ENCODE measurements at regions not wholly inside any gene's neighbourhood (a gene's known extent, or its start where the extent isn't known, plus 50 kb on each side); places are given as distances from the start of the nearest gene placed in this dataset.
"Not testable (repeated sequence)": the region's sequence is repeated elsewhere in the genome, so short reads cannot be mapped to it uniquely, and the experiment has no call there.

DNA sequence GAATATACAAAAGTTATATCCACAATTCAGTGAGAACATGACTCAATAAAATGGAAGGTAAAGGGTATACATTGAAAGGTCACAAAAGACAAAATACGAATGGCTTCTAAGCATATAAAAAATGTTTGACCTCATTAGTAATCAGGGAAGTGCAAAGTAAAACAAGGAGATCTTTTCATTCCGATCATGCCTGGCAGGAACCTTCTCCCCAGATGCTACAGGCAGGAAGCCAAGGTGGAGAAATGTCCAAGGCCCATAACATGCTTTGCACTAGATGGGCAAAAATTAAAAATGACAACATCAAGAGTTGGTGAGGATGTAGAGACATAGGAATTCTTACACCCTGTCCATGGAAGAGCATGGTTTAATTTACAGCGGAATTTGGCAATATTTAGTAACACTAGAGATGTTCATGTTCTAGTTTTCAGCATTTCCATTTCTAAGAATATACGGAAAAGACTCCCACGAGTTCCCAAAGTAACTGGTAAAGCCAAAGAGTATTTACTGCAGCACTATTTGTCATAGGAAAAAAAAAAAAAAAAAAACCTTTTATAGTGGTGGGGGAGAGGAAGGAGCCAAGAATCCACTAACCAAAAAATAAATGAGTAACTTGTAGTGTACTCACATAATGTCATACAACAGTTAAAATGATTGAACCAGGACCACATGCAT, 184.5 kb upstream of the KAZN start:
- H3K27me3 Mint-ChIP-seq, result peaks cover 3% of the 10 kb centered on the region
- no peak overlapping the region for H3K4me3 Mint-ChIP-seq
- no peak overlapping the region for H3K27ac Mint-ChIP-seq
- no peaks in the 10 kb centered on the region for H3K9me3 Mint-ChIP-seq (ENCODE audit: low read depth)
- H3K36me3 Mint-ChIP-seq, result no peaks in the 10 kb centered on the region
- no peaks in the 10 kb centered on the region for H3K4me1 Mint-ChIP-seq (ENCODE audit: low read depth)

DNA sequence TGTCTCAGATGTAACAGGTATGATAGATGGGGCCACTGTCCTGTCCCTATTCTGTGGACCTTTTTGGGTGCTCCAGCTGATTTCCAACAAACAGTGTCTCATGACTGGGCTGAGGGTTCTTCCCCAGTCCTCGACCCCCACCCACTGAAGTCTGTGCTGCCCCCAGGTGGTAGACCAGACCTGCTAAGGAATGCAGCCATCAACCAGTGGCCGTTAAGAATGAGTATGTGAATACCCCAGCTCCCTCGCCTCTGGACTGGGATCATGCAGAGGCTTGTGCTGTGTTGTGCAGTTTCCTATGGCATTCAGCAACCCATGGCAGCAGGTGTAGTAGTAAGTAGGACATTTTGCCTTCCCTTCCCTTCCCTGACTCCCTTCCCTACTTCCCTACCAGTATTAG, 183.1 kb upstream of the KAZN start:
- Mint-ChIP-seq H3K9me3 (ENCODE audit: low read depth) (no peaks in the 10 kb centered on the region), H3K27me3 (no peaks in the 10 kb centered on the region), H3K36me3 (no peaks in the 10 kb centered on the region)

GRCh38 chr1:14419778-14420218, 178.7 kb upstream of the KAZN start:
- H3K4me1 Mint-ChIP-seq (ENCODE audit: low read depth); H3K27ac Mint-ChIP-seq; H3K9me3 Mint-ChIP-seq (ENCODE audit: low read depth); H3K27me3 Mint-ChIP-seq; H3K36me3 Mint-ChIP-seq; H3K4me3 Mint-ChIP-seq: not testable (repeated sequence)

More for the DNA sequence above, 183.1 kb upstream of the KAZN start:
- no peak overlapping the region for H3K4me3 Mint-ChIP-seq
- no peaks in the 10 kb centered on the region for H3K4me1 Mint-ChIP-seq (ENCODE audit: low read depth)
- H3K27ac Mint-ChIP-seq, result no peak overlapping the region

DNA sequence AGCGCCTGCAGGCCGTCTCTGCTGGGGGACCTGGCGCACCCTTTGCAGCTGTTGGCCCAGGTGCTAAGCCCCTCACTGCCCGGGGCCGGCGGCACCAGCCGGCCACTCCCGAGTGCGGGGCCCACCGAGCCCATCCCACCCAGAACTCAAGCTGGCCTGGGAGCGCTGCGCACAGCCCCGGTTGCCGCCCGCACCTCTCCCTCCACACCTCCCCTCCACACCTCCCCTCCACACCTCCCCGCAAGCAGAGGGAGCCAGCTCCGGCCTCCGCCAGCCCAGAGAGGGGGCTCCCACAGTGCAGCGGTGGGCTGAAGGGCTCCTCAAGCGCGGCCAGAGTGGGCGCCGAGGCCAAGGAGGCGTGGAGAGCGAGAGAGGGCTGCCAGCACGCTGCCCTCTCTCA, 177.8 kb upstream of the KAZN start:
- Mint-ChIP-seq H3K9me3 (ENCODE audit: low read depth) (no peaks in the 10 kb centered on the region), H3K36me3 (no peaks in the 10 kb centered on the region), H3K4me3 (no peak overlapping the region), H3K27ac (no peak overlapping the region), H3K27me3 (no peaks in the 10 kb centered on the region), H3K4me1 (ENCODE audit: low read depth) (no peaks in the 10 kb centered on the region)

- Mint-ChIP-seq H3K4me3 (no peak overlapping the region), H3K4me1 (ENCODE audit: low read depth) (no peaks in the 10 kb centered on the region), H3K27ac (no peak overlapping the region), H3K9me3 (ENCODE audit: low read depth) (no peaks in the 10 kb centered on the region), H3K36me3 (no peaks in the 10 kb centered on the region), H3K27me3 (peaks cover 2% of the 10 kb centered on the region)
These were observed 177.0 kb upstream of the KAZN start for GRCh38 chr1:14421295-14421976.

DNA sequence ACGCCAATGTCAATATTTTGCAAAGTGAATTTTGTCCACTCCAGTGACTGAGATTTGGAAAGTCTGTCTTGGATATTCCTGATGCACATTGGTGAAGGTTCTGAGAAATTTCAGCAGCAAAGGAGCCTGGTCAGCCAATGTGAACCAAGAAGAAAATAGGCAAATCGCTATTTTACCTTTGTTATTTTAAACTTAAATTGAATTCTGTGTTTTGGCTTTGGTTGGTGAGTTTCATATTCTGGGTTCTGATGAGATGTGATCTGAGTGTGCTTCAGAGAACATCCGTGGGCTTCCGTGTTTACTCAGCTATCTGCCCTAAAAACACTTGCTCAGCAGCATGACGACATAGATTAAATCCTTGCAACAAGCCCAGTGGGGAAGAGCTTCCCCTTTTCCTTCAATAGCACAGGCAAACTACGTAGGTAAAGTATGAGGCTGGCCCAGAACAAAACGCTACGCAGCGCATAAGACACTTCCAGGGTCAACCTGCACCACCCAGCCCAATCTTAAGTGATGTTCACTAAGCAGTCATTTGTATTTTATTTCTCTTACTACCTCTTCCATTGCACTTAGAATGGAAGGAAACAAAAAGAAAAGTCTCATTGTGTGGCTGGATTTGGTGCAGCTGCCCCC, 176.4 kb upstream of the KAZN start:
- Mint-ChIP-seq H3K9me3 (ENCODE audit: low read depth) (no peaks in the 10 kb centered on the region), H3K36me3 (no peaks in the 10 kb centered on the region), H3K4me1 (ENCODE audit: low read depth) (no peaks in the 10 kb centered on the region), H3K27me3 (peaks cover 2% of the 10 kb centered on the region), H3K27ac (no peak overlapping the region), H3K4me3 (no peak overlapping the region)

DNA sequence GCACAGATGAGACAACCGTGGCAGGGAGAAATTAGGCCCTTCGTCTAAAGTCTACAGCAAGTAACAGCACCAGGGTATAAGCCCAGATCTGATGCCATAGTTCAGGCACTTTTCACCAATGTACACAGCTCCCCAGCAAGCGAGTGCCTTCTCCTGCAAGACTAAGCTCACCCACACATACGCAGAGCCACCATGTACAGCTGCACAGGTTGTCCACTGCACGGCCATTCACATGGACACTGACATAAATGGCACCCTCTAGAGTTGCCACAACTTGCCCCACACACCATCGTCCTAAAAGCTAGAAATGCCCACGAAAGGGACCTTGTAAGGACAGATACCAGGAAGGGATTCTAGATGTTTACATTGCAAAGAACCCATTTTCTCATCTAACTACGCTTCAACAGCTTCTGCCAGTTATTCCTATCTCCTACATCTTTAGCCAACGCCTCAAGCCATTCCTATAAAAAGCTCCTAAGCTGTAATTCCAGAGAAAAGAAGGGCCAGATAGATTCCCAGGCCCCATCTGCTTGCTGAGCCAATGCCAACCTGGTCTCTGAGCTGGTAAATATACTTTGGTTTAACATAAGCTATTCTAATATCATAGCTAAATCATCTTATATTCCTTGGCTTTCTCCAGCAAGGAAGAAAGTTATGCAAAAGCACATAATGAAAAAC, 174.0 kb upstream of the KAZN start:
- no peak overlapping the region for H3K4me3 Mint-ChIP-seq
- H3K36me3 Mint-ChIP-seq, result no peaks in the 10 kb centered on the region
- H3K4me1 Mint-ChIP-seq (ENCODE audit: low read depth), result no peaks in the 10 kb centered on the region
- peaks cover 3% of the 10 kb centered on the region for H3K27me3 Mint-ChIP-seq
- H3K27ac Mint-ChIP-seq, result no peak overlapping the region
- H3K9me3 Mint-ChIP-seq (ENCODE audit: low read depth), result no peaks in the 10 kb centered on the region

DNA sequence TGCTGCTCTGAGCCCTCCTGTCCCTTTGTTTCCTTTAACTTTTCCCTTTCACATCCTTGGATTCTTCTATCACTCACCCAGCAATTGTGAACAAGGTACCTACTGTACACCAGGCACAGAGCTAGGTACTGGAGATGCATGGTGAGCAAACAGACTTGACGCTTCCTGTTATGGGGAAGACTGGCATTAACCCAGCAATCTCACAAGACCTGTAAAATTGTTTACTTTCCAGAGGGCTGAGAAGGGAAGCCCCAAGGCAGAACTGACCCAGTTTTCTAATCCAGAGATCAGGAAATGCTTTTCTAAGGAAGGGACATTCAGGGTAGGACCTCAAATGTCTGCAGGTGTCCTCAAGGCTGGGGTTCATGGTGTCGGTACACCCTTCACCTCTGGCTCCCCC, 171.6 kb upstream of the KAZN start:
- Mint-ChIP-seq H3K4me1 (ENCODE audit: low read depth) (no peaks in the 10 kb centered on the region), H3K4me3 (no peak overlapping the region), H3K27me3 (peaks cover 3% of the 10 kb centered on the region), H3K36me3 (no peaks in the 10 kb centered on the region), H3K27ac (no peak overlapping the region), H3K9me3 (ENCODE audit: low read depth) (no peaks in the 10 kb centered on the region)

GRCh38 chr1:14429577-14429976, 168.9 kb upstream of the KAZN start:
- H3K27ac Mint-ChIP-seq, result no peak overlapping the region
- H3K9me3 Mint-ChIP-seq (ENCODE audit: low read depth), result no peaks in the 10 kb centered on the region
- H3K4me3 Mint-ChIP-seq, result no peak overlapping the region
- H3K36me3 Mint-ChIP-seq, result no peaks in the 10 kb centered on the region
- peaks cover 11% of the 10 kb centered on the region for H3K27me3 Mint-ChIP-seq
- H3K4me1 Mint-ChIP-seq (ENCODE audit: low read depth), result no peaks in the 10 kb centered on the region

- H3K36me3 Mint-ChIP-seq; H3K27me3 Mint-ChIP-seq; H3K4me3 Mint-ChIP-seq; H3K27ac Mint-ChIP-seq; H3K9me3 Mint-ChIP-seq (ENCODE audit: low read depth); H3K4me1 Mint-ChIP-seq (ENCODE audit: low read depth): not testable (repeated sequence)
These were observed 165.8 kb upstream of the KAZN start for GRCh38 chr1:14432728-14433127.

GRCh38 chr1:14435368-14436023, 163.0 kb upstream of the KAZN start:
- H3K4me1 Mint-ChIP-seq (ENCODE audit: low read depth), result no peaks in the 10 kb centered on the region
- H3K27me3 Mint-ChIP-seq, result peaks cover 7% of the 10 kb centered on the region
- H3K4me3 Mint-ChIP-seq, result no peak overlapping the region
- H3K36me3 Mint-ChIP-seq, result no peaks in the 10 kb centered on the region
- H3K27ac Mint-ChIP-seq, result no peak overlapping the region
- H3K9me3 Mint-ChIP-seq (ENCODE audit: low read depth), result no peaks in the 10 kb centered on the region

- H3K4me1 Mint-ChIP-seq (ENCODE audit: low read depth), result no peaks in the 10 kb centered on the region
- H3K4me3 Mint-ChIP-seq, result no peak overlapping the region
- H3K36me3 Mint-ChIP-seq, result no peaks in the 10 kb centered on the region
- no peaks in the 10 kb centered on the region for H3K9me3 Mint-ChIP-seq (ENCODE audit: low read depth)
- peaks cover 7% of the 10 kb centered on the region for H3K27me3 Mint-ChIP-seq
- H3K27ac Mint-ChIP-seq, result no peak overlapping the region
These were observed 161.0 kb upstream of the KAZN start for GRCh38 chr1:14437417-14437918.

- no peaks in the 10 kb centered on the region for H3K9me3 Mint-ChIP-seq (ENCODE audit: low read depth)
- H3K4me3 Mint-ChIP-seq, result no peak overlapping the region
- no peak overlapping the region for H3K27ac Mint-ChIP-seq
- H3K4me1 Mint-ChIP-seq (ENCODE audit: low read depth), result no peaks in the 10 kb centered on the region
- H3K27me3 Mint-ChIP-seq, result peaks cover 1% of the 10 kb centered on the region
- H3K36me3 Mint-ChIP-seq, result no peaks in the 10 kb centered on the region
These were observed 160.2 kb upstream of the KAZN start for GRCh38 chr1:14438127-14438769.

- H3K27me3 Mint-ChIP-seq, result no peaks in the 10 kb centered on the region
- no peak overlapping the region for H3K27ac Mint-ChIP-seq
- H3K4me3 Mint-ChIP-seq, result no peak overlapping the region
- no peaks in the 10 kb centered on the region for H3K4me1 Mint-ChIP-seq (ENCODE audit: low read depth)
- no peaks in the 10 kb centered on the region for H3K36me3 Mint-ChIP-seq
- H3K9me3 Mint-ChIP-seq (ENCODE audit: low read depth), result no peaks in the 10 kb centered on the region
These were observed 159.5 kb upstream of the KAZN start for GRCh38 chr1:14439015-14439414.
